ENCODE measurements at regions not wholly inside any gene's neighbourhood (a gene's known extent, or its start where the extent isn't known, plus 50 kb on each side); places are given as distances from the start of the nearest gene placed in this dataset.

DNA sequence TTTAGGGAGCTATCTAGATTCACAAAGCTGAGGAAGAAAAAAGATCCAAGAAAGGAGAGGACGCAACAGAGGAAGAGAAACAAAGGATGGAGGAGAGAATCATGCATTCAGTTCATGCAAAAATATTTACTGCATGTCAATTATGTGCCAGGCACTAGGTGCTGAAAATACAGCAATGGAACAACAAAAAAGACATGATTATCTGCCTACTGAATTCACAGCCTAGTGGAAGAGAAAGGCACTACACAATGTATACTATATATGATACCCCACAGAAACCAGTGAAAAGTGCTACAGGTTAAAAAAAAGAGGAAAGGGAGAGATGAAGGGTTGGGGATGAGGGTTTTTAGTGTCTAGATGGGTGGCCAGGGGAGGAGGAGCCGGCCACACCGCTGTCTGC is 520.4 kb upstream of the CELF2 start:
- H3K4me1 ChIP-seq (ENCODE audit: control insufficient read depth, insufficient read depth, low read length), result no peaks in the 10 kb centered on the region
- no peaks in the 10 kb centered on the region for H3K9me3 ChIP-seq (ENCODE audit: control insufficient read depth, insufficient read depth, low read length)
- H3K27me3 ChIP-seq (ENCODE audit: control insufficient read depth, insufficient read depth, low read length), result no peaks in the 10 kb centered on the region
- no peak overlapping the region for H3K27ac ChIP-seq (ENCODE audit: low read length)
- no peak for DNase-seq (ENCODE audit: low read depth, low spot score)
- WGBS (ENCODE audit: insufficient coverage, insufficient read length), result no CpG with 5 or more reads among the region's 3 CpGs
- H3K36me3 ChIP-seq (ENCODE audit: control insufficient read depth, insufficient read depth, low read length), result no peaks in the 10 kb centered on the region
- no peak overlapping the region for H3K4me3 ChIP-seq (ENCODE audit: low read length)

GRCh38 chr10:10498781-10499180 is 518.9 kb upstream of the CELF2 start:
- Histone ChIP-seq H3K36me3 (ENCODE audit: control insufficient read depth, insufficient read depth, low read length) (no peaks in the 10 kb centered on the region), H3K4me3 (ENCODE audit: low read length) (no peak overlapping the region), H3K4me1 (ENCODE audit: control insufficient read depth, insufficient read depth, low read length) (no peaks in the 10 kb centered on the region), H3K27ac (ENCODE audit: low read length) (no peak overlapping the region), H3K9me3 (ENCODE audit: control insufficient read depth, insufficient read depth, low read length) (no peaks in the 10 kb centered on the region), H3K27me3 (ENCODE audit: control insufficient read depth, insufficient read depth, low read length) (no peaks in the 10 kb centered on the region)
- DNase-seq (ENCODE audit: low read depth, low spot score), result no peak
- no CpG with 5 or more reads among the region's 3 CpGs for WGBS (ENCODE audit: insufficient coverage, insufficient read length)

- no peaks in the 10 kb centered on the region for H3K4me1 ChIP-seq (ENCODE audit: control insufficient read depth, insufficient read depth, low read length)
- no peaks in the 10 kb centered on the region for H3K27me3 ChIP-seq (ENCODE audit: control insufficient read depth, insufficient read depth, low read length)
- WGBS (ENCODE audit: insufficient coverage, insufficient read length), result no CpG with 5 or more reads among the region's 2 CpGs
- no peaks in the 10 kb centered on the region for H3K36me3 ChIP-seq (ENCODE audit: control insufficient read depth, insufficient read depth, low read length)
- no peak for DNase-seq (ENCODE audit: low read depth, low spot score)
- H3K4me3 ChIP-seq (ENCODE audit: low read length), result no peak overlapping the region
- no peaks in the 10 kb centered on the region for H3K9me3 ChIP-seq (ENCODE audit: control insufficient read depth, insufficient read depth, low read length)
- no peak overlapping the region for H3K27ac ChIP-seq (ENCODE audit: low read length)
Measured at GRCh38 chr10:10499839-10500238, 517.8 kb upstream of the CELF2 start.

GRCh38 chr10:10500937-10501336 is 516.7 kb upstream of the CELF2 start:
- WGBS (ENCODE audit: insufficient coverage, insufficient read length), result no CpG with 5 or more reads among the region's 2 CpGs
- H3K4me3 ChIP-seq (ENCODE audit: low read length), result no peak overlapping the region
- DNase-seq (ENCODE audit: low read depth, low spot score), result no peak
- H3K36me3 ChIP-seq (ENCODE audit: control insufficient read depth, insufficient read depth, low read length), result no peaks in the 10 kb centered on the region
- no peaks in the 10 kb centered on the region for H3K27me3 ChIP-seq (ENCODE audit: control insufficient read depth, insufficient read depth, low read length)
- no peak overlapping the region for H3K27ac ChIP-seq (ENCODE audit: low read length)
- no peaks in the 10 kb centered on the region for H3K9me3 ChIP-seq (ENCODE audit: control insufficient read depth, insufficient read depth, low read length)
- no peaks in the 10 kb centered on the region for H3K4me1 ChIP-seq (ENCODE audit: control insufficient read depth, insufficient read depth, low read length)

- no peak overlapping the region for H3K4me3 ChIP-seq (ENCODE audit: low read length)
- H3K4me1 ChIP-seq (ENCODE audit: control insufficient read depth, insufficient read depth, low read length), result no peaks in the 10 kb centered on the region
- no peak overlapping the region for H3K27ac ChIP-seq (ENCODE audit: low read length)
- WGBS (ENCODE audit: insufficient coverage, insufficient read length), result no CpG with 5 or more reads among the region's 1 CpG
- no peaks in the 10 kb centered on the region for H3K9me3 ChIP-seq (ENCODE audit: control insufficient read depth, insufficient read depth, low read length)
- H3K27me3 ChIP-seq (ENCODE audit: control insufficient read depth, insufficient read depth, low read length), result no peaks in the 10 kb centered on the region
- H3K36me3 ChIP-seq (ENCODE audit: control insufficient read depth, insufficient read depth, low read length), result no peaks in the 10 kb centered on the region
- no peak for DNase-seq (ENCODE audit: low read depth, low spot score)
Measured at GRCh38 chr10:10503772-10504171, 513.9 kb upstream of the CELF2 start.

DNA sequence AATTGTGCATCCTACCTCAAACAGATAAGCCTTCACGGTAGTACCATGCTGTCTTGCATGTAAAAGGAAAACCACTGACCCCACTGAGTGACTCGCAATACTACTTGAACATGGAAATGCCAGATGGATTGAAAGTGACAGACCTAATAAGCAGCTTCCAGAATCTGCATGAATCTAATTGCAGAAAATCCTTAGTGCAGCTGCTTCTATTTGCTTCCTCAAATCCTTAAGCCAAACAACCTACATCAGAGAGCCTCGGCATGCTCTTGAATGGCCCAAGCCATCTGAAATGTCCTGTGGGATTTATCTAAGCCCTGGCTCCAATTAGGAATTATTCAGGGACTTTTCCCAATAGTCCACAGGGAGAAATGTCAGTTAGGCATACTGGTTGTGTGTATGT is 509.5 kb upstream of the CELF2 start:
- DNase-seq (ENCODE audit: low read depth, low spot score), result no peak
- H3K4me3 ChIP-seq (ENCODE audit: low read length), result no peak overlapping the region
- no peak overlapping the region for H3K27ac ChIP-seq (ENCODE audit: low read length)
- no CpG with 5 or more reads among the region's 3 CpGs for WGBS (ENCODE audit: insufficient coverage, insufficient read length)
- H3K4me1 ChIP-seq (ENCODE audit: control insufficient read depth, insufficient read depth, low read length), result no peaks in the 10 kb centered on the region
- H3K27me3 ChIP-seq (ENCODE audit: control insufficient read depth, insufficient read depth, low read length), result no peaks in the 10 kb centered on the region
- no peaks in the 10 kb centered on the region for H3K9me3 ChIP-seq (ENCODE audit: control insufficient read depth, insufficient read depth, low read length)
- H3K36me3 ChIP-seq (ENCODE audit: control insufficient read depth, insufficient read depth, low read length), result no peaks in the 10 kb centered on the region

DNA sequence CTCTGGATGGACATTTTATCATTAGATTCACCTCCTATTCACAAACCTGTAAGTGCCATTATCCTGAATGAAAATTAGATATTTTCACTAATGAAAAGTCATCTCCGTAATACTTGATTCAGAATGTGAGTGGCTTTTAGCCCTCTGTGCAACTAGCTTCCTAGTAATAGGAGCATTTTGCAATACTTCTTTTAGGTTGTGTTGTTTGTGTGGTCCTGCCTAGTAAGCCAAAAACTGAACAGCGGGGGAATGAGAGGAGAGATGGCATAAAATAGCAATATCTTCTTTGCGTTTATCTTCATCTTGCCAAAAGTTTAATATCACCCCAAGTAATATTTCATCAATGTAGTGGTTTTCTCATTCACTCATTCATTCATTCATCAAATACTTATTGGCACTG is 507.5 kb upstream of the CELF2 start:
- Histone ChIP-seq H3K9me3 (ENCODE audit: control insufficient read depth, insufficient read depth, low read length) (no peaks in the 10 kb centered on the region), H3K27me3 (ENCODE audit: control insufficient read depth, insufficient read depth, low read length) (no peaks in the 10 kb centered on the region), H3K4me3 (ENCODE audit: low read length) (no peak overlapping the region), H3K4me1 (ENCODE audit: control insufficient read depth, insufficient read depth, low read length) (no peaks in the 10 kb centered on the region), H3K36me3 (ENCODE audit: control insufficient read depth, insufficient read depth, low read length) (no peaks in the 10 kb centered on the region), H3K27ac (ENCODE audit: low read length) (no peak overlapping the region)
- WGBS (ENCODE audit: insufficient coverage, insufficient read length), result no CpG with 5 or more reads among the region's 3 CpGs
- no peak for DNase-seq (ENCODE audit: low read depth, low spot score)

- Histone ChIP-seq H3K9me3 (ENCODE audit: control insufficient read depth, insufficient read depth, low read length) (no peaks in the 10 kb centered on the region), H3K36me3 (ENCODE audit: control insufficient read depth, insufficient read depth, low read length) (no peaks in the 10 kb centered on the region), H3K4me3 (ENCODE audit: low read length) (no peak overlapping the region), H3K27ac (ENCODE audit: low read length) (no peak overlapping the region), H3K27me3 (ENCODE audit: control insufficient read depth, insufficient read depth, low read length) (no peaks in the 10 kb centered on the region), H3K4me1 (ENCODE audit: control insufficient read depth, insufficient read depth, low read length) (no peaks in the 10 kb centered on the region)
- DNase-seq (ENCODE audit: low read depth, low spot score), result no peak
- no CpG with 5 or more reads among the region's 1 CpG for WGBS (ENCODE audit: insufficient coverage, insufficient read length)
Measured at GRCh38 chr10:10513067-10513466, 504.6 kb upstream of the CELF2 start.

DNA sequence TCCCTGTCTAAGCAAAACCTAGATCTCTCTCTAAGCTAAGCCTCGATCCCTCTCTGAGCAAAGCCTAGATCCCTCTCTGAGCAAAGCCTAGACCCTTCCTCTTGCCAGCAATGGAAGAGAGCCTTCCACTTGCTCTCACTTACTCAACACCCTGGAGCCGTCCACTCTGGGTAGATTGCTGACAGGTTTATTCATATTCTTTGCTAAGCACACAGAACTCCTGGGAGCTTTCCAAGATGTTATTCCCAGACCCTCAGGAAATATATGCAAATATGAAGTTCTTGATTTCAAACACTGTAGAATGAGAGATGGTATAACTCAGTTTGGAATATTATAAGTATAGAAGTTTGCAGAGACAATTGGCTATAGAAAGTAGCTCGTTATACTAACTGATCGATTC is 503.8 kb upstream of the CELF2 start:
- Histone ChIP-seq H3K27me3 (ENCODE audit: control insufficient read depth, insufficient read depth, low read length) (no peaks in the 10 kb centered on the region), H3K4me3 (ENCODE audit: low read length) (no peak overlapping the region), H3K4me1 (ENCODE audit: control insufficient read depth, insufficient read depth, low read length) (no peaks in the 10 kb centered on the region), H3K9me3 (ENCODE audit: control insufficient read depth, insufficient read depth, low read length) (no peaks in the 10 kb centered on the region), H3K36me3 (ENCODE audit: control insufficient read depth, insufficient read depth, low read length) (no peaks in the 10 kb centered on the region), H3K27ac (ENCODE audit: low read length) (no peak overlapping the region)
- DNase-seq (ENCODE audit: low read depth, low spot score), result no peak
- no CpG with 5 or more reads among the region's 4 CpGs for WGBS (ENCODE audit: insufficient coverage, insufficient read length)

DNA sequence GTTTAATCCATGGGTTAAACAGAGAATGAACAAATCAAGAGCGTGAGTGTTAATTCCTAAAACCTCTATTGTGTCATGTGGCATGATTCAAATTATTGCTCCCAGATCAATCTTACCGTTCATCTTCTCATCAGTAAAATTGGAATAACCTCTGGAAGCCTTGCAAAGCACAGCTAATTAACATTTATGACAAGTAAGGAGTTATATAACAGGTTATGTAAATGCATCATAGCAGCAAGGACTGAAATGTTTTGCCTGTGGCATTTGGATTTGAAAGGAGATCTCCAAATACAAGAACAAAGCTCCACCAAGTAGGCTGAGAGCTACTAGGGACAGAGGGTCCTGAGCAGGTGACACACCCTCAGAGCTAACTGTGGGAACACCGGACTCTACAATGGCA is 502.9 kb upstream of the CELF2 start:
- H3K27me3 ChIP-seq (ENCODE audit: control insufficient read depth, insufficient read depth, low read length), result no peaks in the 10 kb centered on the region
- WGBS (ENCODE audit: insufficient coverage, insufficient read length), result no CpG with 5 or more reads among the region's 3 CpGs
- no peaks in the 10 kb centered on the region for H3K36me3 ChIP-seq (ENCODE audit: control insufficient read depth, insufficient read depth, low read length)
- no peak overlapping the region for H3K27ac ChIP-seq (ENCODE audit: low read length)
- H3K4me3 ChIP-seq (ENCODE audit: low read length), result no peak overlapping the region
- no peaks in the 10 kb centered on the region for H3K4me1 ChIP-seq (ENCODE audit: control insufficient read depth, insufficient read depth, low read length)
- DNase-seq (ENCODE audit: low read depth, low spot score), result no peak
- no peaks in the 10 kb centered on the region for H3K9me3 ChIP-seq (ENCODE audit: control insufficient read depth, insufficient read depth, low read length)

- Histone ChIP-seq H3K27ac (ENCODE audit: low read length) (no peak overlapping the region), H3K9me3 (ENCODE audit: control insufficient read depth, insufficient read depth, low read length) (no peaks in the 10 kb centered on the region), H3K4me1 (ENCODE audit: control insufficient read depth, insufficient read depth, low read length) (no peaks in the 10 kb centered on the region), H3K4me3 (ENCODE audit: low read length) (no peak overlapping the region), H3K27me3 (ENCODE audit: control insufficient read depth, insufficient read depth, low read length) (no peaks in the 10 kb centered on the region), H3K36me3 (ENCODE audit: control insufficient read depth, insufficient read depth, low read length) (no peaks in the 10 kb centered on the region)
- no CpG with 5 or more reads among the region's 13 CpGs for WGBS (ENCODE audit: insufficient coverage, insufficient read length)
- no peak for DNase-seq (ENCODE audit: low read depth, low spot score)
Measured at GRCh38 chr10:10515479-10516204, 502.0 kb upstream of the CELF2 start.

All from iPS DF 6.9 (cell line).